Caco-2 (cell line): ENCODE measurements at regions not wholly inside any gene's neighbourhood (a gene's known extent, or its start where the extent isn't known, plus 50 kb on each side); places are given as distances from the start of the nearest gene placed in this dataset.

Experiments
- BruUV-seq: library from RNA; stranded (reverse); fragments of 400-500 nt; replicated peaks from 2 replicates; lab custom pipeline; 2021; lab: Mats Ljungman, UMichigan
- CTCF ChIA-PET: fragments of 300-600 bp; sonication (Branson Sonifier 250); formaldehyde crosslinking; loops from one replicate; lab custom pipeline; 2022; ENCODE audit warnings: antibody characterized with exemption; lab: Charles Lee
- POLR2A ChIA-PET: fragments of 300-600 bp; sonication (Branson Sonifier 250); formaldehyde crosslinking; loops from one replicate; lab custom pipeline; 2022; ENCODE audit warnings: antibody characterized with exemption; lab: Charles Lee
- DNase-seq, 2 experiments: peaks; one replicate each; pipeline versions ENCODE4 v3.0.0 to v3.0.0-alpha.2; 2020 to 2022
- H3K27me3 ChIP-seq: replicated peaks from 2 replicates; pipeline ENCODE4 v1.6.0; 2011; ENCODE audit warnings: low read length; ENCODE audit not compliant: control insufficient read depth, insufficient read depth
- H3K36me3 ChIP-seq: 2 replicates; pipeline ENCODE4 v1.5.1; 2011; ENCODE audit warnings: low read length; ENCODE audit not compliant: control insufficient read depth, insufficient read depth
- H3K4me1 ChIP-seq: fragments of 250-450 bp; sonication (Bioruptor Pico); 2 replicates; pipeline ENCODE4 v1.5.1; 2020; ENCODE audit warnings: mild to moderate bottlenecking
- H3K4me3 ChIP-seq: 2 replicates; pipeline ENCODE4 v1.5.1; 2011; ENCODE audit warnings: low read depth, mild to moderate bottlenecking, control low read depth, low read length
- H3K9me3 ChIP-seq: fragments of 250-450 bp; sonication (Bioruptor Pico); 2 replicates; pipeline ENCODE4 v1.5.1; 2020; ENCODE audit warnings: mild to moderate bottlenecking, moderate library complexity
- H3K27ac Mint-ChIP-seq: one replicate; pipeline ENCODE4 v1.8.0; 2022; ENCODE audit warnings: mixed read lengths; ENCODE audit not compliant: unreplicated experiment
- H3K27me3 Mint-ChIP-seq: one replicate; pipeline ENCODE4 v1.8.0; 2022; ENCODE audit warnings: mixed read lengths; ENCODE audit not compliant: insufficient read depth, unreplicated experiment
- H3K36me3 Mint-ChIP-seq: one replicate; pipeline ENCODE4 v1.8.0; 2022; ENCODE audit warnings: mild to moderate bottlenecking, mixed read lengths; ENCODE audit not compliant: insufficient read depth, unreplicated experiment
- H3K4me1 Mint-ChIP-seq: one replicate; pipeline ENCODE4 v1.8.0; 2022; ENCODE audit warnings: low read depth, mixed read lengths; ENCODE audit not compliant: unreplicated experiment
- H3K4me3 Mint-ChIP-seq: one replicate; pipeline ENCODE4 v1.8.0; 2022; ENCODE audit warnings: mild to moderate bottlenecking, moderate library complexity, mixed read lengths; ENCODE audit not compliant: unreplicated experiment
- H3K9me3 Mint-ChIP-seq: one replicate; pipeline ENCODE4 v1.8.0; 2022; ENCODE audit warnings: mixed read lengths; ENCODE audit not compliant: unreplicated experiment
- intact Hi-C: fragments of 100-400 bp; cut with micrococcal nuclease; formaldehyde crosslinking; loops from one replicate; pipeline ENCODE4 v1.10.0; 2022; ENCODE audit not compliant: unreplicated experiment
- TF ChIP-seq, protein P1 (sequence below), 2 experiments: fragments of 200-600 bp in 1 of 2; IDR thresholded peaks; 1 replicate in 1 of 2; 2 replicates in 1 of 2; pipeline versions ENCODE4 v1.5.1 to v1.8.0; 2011 to 2022; ENCODE audit warnings: antibody characterized with exemption in 1 of 2, control low read depth in 1 of 2, inconsistent platforms in 1 of 2, low read depth in 1 of 2, low read length in 1 of 2, mild to moderate bottlenecking in 1 of 2, moderate library complexity in 1 of 2; ENCODE audit not compliant: insufficient read depth in 1 of 2, severe bottlenecking in 1 of 2, unreplicated experiment in 1 of 2

DNA sequence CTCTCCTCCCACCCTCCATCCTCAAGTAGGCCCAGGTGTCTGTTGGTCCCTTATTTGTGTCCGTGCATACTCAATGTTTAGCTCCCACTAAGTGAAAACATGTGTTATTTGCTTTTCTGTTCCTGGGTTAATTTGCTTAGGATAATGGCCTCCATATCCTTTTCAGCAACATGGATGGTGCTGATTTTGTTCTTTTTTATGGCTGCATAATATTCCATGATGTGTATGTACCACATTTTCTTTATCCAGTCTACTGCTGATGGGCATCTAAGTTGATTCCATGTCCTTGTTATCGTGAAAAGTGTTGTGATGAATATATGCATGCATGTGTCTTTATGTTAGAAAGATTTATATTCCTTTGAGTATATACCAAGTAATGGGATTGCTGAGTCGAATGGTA lies 314.9 kb upstream of the IRAK1BP1 start:
- Histone ChIP-seq H3K27me3 (no peaks in the 10 kb centered on the region), H3K9me3 (peaks cover 5% of the 10 kb centered on the region; the same call in 1 of the 2 replicates), H3K4me3 (no peak overlapping the region), H3K4me1 (no peaks in the 10 kb centered on the region), H3K36me3 (no peaks in the 10 kb centered on the region)
- Mint-ChIP-seq H3K27ac (no peak overlapping the region), H3K4me1 (no peaks in the 10 kb centered on the region), H3K27me3 (no peaks in the 10 kb centered on the region), H3K9me3 (peaks cover 37% of the 10 kb centered on the region), H3K36me3 (no peaks in the 10 kb centered on the region), H3K4me3 (no peak overlapping the region)
- BruUV-seq: no TSS peak
- intact Hi-C loops: no loop called here
- ChIA-PET CTCF (no interaction called here), POLR2A (no interaction called here)
- TF ChIP-seq, protein P1, sequence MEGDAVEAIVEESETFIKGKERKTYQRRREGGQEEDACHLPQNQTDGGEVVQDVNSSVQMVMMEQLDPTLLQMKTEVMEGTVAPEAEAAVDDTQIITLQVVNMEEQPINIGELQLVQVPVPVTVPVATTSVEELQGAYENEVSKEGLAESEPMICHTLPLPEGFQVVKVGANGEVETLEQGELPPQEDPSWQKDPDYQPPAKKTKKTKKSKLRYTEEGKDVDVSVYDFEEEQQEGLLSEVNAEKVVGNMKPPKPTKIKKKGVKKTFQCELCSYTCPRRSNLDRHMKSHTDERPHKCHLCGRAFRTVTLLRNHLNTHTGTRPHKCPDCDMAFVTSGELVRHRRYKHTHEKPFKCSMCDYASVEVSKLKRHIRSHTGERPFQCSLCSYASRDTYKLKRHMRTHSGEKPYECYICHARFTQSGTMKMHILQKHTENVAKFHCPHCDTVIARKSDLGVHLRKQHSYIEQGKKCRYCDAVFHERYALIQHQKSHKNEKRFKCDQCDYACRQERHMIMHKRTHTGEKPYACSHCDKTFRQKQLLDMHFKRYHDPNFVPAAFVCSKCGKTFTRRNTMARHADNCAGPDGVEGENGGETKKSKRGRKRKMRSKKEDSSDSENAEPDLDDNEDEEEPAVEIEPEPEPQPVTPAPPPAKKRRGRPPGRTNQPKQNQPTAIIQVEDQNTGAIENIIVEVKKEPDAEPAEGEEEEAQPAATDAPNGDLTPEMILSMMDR (IDR thresholded peaks at IDR 0.05; ENCODE audit: insufficient read depth in 1 of 2, low read depth in 1 of 2, low read length in 1 of 2, severe bottlenecking in 1 of 2, unreplicated experiment in 1 of 2): no peak
- no peak for DNase-seq

DNA sequence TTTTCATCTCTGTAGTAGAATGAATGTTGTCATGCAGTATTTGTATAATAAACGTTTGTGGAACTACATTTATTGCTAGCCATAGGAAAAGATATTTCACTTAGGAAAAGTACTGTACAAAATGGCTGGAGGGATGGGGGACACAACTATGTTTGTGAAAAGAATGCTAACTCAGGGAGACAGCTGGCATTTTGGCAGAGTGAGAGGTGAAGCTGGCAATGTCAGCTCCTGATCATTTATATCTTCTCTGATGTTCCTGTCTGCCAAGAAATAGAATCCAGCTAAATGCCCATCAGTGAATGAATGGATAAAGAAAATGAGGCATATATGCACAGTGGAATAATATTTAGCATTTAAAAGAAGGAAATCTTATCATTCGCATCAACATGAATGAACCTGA lies 313.0 kb upstream of the IRAK1BP1 start:
- intact Hi-C loops: no loop called here
- no peaks in the 10 kb centered on the region for H3K36me3 Mint-ChIP-seq
- Histone ChIP-seq H3K4me1 (no peaks in the 10 kb centered on the region), H3K4me3 (no peak overlapping the region), H3K27me3 (no peaks in the 10 kb centered on the region), H3K36me3 (no peaks in the 10 kb centered on the region), H3K9me3 (peaks cover 5% of the 10 kb centered on the region; the same call in 1 of the 2 replicates)
- H3K27me3 Mint-ChIP-seq: no peaks in the 10 kb centered on the region
- no peak overlapping the region for H3K4me3 Mint-ChIP-seq
- CTCF ChIA-PET: no interaction called here
- POLR2A ChIA-PET: no interaction called here
- H3K4me1 Mint-ChIP-seq: no peaks in the 10 kb centered on the region
- peaks cover 45% of the 10 kb centered on the region for H3K9me3 Mint-ChIP-seq
- no peak overlapping the region for H3K27ac Mint-ChIP-seq
- no peak for DNase-seq
- no TSS peak for BruUV-seq
- TF ChIP-seq, protein P1 (IDR thresholded peaks at IDR 0.05; ENCODE audit: insufficient read depth in 1 of 2, low read depth in 1 of 2, low read length in 1 of 2, severe bottlenecking in 1 of 2, unreplicated experiment in 1 of 2): no peak

DNA sequence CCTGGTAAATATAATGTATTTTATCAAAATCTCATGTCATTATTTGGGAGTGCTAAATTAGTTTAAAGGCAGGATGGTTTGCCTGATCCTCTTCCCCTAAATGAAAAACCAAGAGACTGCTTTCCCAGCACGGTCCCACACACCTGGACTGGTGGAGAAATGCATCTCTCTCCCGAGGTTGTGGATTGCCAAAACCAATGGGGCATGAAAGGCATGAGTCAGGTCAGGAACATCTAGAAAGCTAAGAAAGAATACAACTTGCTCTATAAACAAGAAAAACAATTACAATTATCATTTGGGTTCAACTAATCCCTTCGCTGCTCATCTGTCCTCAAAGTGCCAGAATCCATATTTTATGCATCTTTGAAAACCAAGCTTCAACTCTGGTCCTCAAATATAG lies 308.3 kb upstream of the IRAK1BP1 start:
- no peaks in the 10 kb centered on the region for H3K27me3 ChIP-seq
- no peaks in the 10 kb centered on the region for H3K4me1 ChIP-seq
- H3K36me3 Mint-ChIP-seq: no peaks in the 10 kb centered on the region
- no TSS peak for BruUV-seq
- H3K27me3 Mint-ChIP-seq: no peaks in the 10 kb centered on the region
- DNase-seq: no peak
- H3K9me3 Mint-ChIP-seq: peaks cover 39% of the 10 kb centered on the region
- POLR2A ChIA-PET: no interaction called here
- CTCF ChIA-PET: no interaction called here
- no peaks in the 10 kb centered on the region for H3K36me3 ChIP-seq
- peaks cover 5% of the 10 kb centered on the region; the same call in 1 of the 2 replicates for H3K9me3 ChIP-seq
- no peak overlapping the region for H3K4me3 ChIP-seq
- H3K4me1 Mint-ChIP-seq: no peaks in the 10 kb centered on the region
- no peak overlapping the region for H3K4me3 Mint-ChIP-seq
- intact Hi-C loops: no loop called here
- TF ChIP-seq, protein P1 (IDR thresholded peaks at IDR 0.05; ENCODE audit: insufficient read depth in 1 of 2, low read depth in 1 of 2, low read length in 1 of 2, severe bottlenecking in 1 of 2, unreplicated experiment in 1 of 2): no peak
- H3K27ac Mint-ChIP-seq: no peak overlapping the region
